Femur (tissue), 1 donor: ENCODE measurements at regions not wholly inside any gene's neighbourhood (a gene's known extent, or its start where the extent isn't known, plus 50 kb on each side); places are given as distances from the start of the nearest gene placed in this dataset.

Source experiments
- DNase-seq: peaks from one replicate; pipeline ENCODE4 v3.0.0-alpha.2; 2017

DNA sequence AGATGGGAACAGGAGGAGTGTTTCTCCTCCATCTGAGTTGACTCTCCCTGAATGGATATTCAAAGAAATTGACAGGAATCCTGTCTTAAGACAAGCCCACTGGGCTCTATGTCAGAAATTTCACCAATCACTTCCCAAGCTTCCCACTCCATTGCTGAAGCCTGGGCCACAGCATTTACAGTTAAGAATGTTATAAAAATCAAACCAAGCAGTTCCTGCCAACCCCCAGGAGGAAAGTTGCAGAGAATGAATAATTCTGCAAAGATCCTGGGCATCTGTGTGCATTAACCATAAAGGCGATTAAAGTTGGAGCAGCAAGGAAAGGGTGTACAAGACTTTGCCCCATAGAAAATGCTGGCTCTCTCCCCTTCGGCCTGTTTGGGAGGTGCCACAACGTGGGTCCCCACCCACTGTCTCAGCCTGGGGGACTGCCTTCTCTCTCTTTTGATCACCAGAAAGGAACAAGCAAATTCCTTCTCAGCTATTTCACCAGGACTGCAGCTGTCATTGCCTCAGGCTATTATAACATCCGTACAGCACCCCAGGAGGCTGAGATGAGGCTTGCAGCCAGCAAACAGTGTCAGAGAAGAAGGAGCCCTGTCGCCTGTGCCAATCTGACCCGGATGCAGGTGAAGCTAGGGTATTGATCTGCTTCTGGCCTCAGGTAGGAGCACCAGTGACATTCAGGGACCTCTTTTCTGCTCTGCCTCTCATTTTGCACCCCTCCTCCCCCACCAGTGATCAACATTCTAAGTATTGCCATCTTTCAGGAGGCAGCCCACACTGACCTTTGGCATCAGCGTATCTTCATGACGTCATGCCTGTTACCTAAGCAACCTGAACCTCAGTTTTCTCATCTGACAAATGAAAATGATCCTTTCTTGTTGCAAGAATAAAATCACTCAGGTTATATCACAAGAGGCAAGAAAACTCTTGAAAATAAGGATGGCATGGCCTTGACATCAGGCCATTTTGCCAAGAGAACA lies 219.0 kb downstream of the SH3BP4 start:
- peak; percentile 47 for DNase-seq

DNA sequence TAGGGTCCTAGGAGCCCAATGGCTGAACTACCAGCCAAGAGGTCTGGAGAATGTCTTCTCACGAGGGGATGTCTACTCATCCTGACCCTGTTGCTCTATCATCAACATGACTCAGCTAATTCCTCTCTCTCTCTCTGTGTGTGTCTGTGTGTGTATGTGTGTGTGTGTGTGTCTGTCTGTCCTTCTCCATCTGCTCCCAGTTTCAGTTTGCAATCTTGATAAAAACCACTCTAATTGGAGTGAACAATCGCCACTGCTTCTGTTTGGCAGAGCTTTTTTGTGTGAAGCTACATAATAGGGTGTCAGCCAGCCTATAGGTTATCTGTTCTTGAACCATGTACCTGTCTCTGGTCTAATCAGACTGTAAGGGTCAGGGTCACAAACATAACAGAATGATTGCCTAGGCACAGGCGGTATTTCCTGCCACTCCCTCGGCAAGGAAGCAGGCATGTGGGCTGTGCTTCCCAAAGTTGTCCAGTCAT lies 219.8 kb downstream of the SH3BP4 start:
- no peak for DNase-seq

DNA sequence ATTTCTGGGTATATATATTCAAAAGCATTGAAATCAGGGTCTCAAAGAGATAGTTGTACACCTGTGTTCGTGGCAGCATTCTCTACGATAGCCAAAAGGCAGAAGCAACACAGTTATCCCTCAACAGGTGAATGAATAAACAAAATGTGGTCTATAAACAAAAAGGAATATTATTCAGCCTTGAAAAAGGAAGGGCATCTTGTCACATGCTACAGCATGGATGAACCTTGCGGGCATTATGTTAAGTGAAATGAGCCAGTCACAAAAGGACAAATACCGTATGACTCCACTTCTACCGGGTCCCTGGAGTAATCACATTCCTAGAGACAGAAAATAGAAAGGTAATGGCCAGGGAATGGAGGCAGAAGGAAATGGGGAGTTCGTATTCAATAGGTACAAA lies 228.8 kb downstream of the SH3BP4 start:
- no peak for DNase-seq

DNA sequence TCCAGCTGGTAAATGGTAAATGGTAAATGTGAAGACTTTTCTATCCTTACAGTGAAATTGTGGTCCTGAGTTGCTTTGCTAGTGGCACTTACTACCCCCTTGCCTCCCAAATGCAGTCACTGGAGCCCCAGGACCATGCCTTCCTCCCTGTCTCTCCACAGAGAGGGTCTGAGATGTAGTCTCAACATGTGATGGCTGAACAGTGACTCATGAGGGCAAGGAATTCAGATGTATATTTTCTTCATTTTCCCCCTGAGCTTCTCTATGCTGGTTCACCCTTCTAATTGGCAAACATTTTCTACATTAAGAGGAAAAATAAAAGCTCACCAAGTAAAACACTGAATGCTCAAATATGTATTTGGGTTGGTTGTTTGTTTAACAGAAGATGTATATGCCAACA lies 232.0 kb downstream of the SH3BP4 start:
- no peak for DNase-seq

DNA sequence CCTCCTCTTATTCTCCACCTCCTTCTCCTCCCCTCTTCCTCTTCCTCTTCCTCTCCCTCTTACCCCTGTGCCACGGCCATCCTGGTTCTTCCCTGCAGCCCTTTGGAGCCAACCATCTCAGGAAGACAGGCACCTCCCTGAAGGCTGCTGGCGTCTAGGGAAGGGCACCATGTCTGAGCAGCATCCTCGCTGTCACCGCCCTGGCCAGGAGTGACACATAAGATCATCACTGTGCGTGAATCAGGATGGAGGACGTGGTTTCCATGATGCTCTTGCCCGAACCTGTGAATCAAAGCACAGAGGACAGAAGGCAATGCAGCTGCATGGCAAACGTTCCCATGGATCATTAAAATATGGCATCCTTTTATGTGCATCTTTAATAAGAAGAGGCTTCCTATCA lies 236.0 kb downstream of the SH3BP4 start:
- no peak for DNase-seq

DNA sequence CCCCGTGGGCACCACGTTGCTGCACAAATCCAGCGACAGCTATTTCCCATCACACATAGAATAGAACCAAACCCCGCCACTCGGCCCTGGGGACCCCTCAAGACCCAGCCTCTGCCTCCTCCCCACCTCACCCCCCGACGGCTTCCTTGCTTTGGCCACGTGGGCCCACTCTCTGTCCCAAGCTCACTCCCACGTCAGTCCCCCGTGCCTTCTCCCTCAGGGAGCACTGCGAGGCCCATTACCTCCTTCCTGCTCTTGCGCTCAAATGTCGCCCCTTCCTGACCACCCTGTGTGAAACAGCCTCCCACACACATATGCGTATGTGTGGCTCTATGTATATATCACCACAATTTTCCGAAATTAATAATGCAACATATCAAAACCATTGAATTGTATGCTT lies 239.7 kb downstream of the SH3BP4 start:
- DNase-seq, result no peak

DNA sequence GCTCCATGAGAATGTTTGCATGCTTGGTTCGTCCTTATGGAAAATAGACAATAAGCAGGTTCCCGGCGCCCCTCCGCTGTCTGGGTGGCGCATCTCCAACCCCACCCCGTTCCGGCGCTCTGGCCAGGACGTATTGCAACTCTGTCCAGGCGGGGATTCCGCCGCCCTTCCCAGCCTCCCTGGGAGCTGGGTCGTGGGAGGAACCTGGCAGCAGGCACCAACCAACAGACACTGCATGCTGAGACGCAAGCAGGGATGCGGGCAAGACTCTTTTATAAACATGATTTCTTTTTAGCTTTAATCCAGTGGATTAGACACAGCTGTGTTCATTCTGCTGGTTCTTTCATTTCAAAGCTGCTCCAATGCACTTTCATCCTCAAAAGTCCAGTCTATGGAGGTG lies 240.2 kb downstream of the SH3BP4 start:
- DNase-seq, result peak; percentile 26

DNA sequence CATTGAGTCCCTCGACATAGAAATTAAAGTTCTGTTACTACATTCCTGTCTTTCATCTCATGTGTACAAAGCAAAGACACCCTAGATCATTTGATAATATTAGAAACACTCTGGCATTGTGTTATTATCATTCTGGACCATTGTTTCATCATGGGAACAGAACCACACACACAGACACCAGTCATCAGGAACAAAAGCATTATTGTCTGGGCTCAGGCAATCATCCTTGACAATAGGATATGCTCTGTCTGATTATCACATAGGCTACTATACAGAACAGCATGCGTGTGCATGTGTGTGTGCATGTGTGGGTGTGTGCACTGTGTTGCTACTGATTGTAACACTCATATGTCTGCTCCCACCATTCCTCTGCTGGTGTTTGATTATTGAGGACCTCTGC lies 242.5 kb downstream of the SH3BP4 start:
- no peak for DNase-seq

DNA sequence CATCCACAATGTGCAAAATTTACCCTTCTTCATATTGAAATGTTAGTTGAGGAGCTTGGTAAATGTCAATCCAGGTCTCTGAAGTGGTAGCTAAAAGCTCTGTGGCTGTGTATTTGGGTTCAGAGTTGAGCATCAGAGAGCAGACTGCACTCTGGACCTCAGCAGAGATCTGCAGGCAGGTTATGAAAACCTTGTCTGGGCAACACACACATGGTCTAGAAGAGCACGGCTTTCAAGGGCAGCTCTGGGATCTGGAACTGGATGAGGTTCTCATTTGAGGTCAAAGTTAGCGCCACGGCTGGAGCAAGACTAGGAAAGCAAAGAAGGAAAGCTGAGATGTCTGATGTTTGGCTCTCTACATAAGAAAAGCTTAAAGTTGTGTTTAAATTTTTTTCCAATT lies 243.0 kb downstream of the SH3BP4 start:
- no peak for DNase-seq

DNA sequence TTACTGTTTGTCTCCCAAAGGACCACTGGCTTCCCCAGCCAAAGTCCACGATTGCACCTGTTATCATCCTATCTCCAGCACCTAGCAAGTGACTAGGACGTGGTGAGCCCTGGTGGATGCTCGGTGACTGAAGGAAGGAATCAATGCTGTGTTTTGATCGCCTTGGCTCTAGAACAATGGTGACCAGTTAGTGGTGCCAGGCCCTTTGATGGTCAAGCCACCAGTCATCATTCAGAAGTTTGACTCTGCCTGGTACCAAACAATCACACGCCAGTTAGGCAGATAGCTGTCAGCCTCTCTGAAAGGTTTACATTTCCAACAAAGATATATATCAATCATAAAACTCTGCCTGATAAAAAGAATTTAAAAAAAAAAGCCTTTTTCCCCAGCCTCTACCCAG lies 244.1 kb downstream of the SH3BP4 start:
- DNase-seq, result no peak

DNA sequence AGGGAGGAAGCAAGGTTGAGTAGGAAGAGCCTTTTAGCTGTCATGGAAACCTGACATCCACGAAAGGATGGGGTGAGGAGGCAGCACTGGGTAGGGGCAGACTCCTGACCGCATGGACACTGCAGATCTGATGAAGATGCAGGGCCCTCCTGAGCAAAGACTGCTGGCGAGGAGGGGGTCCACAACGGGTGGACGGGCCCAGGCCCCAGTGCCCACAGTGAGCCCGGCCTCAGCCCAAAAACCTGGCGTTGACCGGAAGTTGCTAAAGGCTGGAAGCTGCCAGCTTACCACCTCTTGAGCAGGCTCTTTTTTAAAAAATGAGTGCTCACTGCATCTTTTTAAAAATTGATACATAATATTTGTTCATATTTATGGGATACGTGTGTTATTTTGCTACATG lies 247.3 kb downstream of the SH3BP4 start:
- DNase-seq, result no peak

DNA sequence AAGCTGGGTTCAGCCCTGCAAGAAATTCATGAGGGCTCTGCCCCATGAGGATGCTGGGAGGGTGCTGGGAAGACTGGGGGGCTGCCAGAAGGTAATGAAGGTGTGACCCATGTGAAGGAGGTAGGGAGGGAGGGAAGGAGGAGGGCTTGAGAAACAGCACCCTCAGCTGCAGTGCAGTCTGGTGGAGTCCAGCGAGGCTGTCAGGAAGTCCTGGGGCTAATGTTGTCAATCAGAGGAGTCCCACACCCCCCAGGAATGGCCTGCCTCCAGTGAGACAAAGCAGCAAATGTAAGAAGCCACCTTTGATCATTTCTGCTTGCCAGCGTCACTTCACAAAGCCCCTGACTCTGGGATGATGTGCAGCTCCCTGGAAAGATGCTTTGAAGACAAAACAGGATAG lies 248.4 kb downstream of the SH3BP4 start:
- DNase-seq, result no peak

DNA sequence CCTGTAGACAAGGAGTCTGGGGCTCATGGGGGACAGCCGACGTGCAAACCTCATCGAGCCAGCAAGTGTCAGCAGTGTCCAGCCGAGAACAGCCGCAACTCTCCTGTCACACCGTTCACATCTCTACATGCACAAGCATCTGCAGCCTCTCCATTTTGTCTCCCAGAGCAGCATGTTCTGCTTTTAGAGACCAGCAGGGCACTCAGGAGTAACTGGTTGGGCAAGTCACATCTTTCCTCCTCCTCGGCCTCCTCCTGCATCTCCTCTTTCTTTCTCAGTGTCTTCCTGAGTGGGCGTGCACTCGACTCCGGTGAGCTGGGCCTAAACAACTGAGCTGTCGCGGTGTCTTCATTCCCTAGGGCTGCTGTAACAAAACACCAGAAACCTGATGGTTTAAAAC lies 249.9 kb downstream of the SH3BP4 start:
- DNase-seq, result no peak

DNA sequence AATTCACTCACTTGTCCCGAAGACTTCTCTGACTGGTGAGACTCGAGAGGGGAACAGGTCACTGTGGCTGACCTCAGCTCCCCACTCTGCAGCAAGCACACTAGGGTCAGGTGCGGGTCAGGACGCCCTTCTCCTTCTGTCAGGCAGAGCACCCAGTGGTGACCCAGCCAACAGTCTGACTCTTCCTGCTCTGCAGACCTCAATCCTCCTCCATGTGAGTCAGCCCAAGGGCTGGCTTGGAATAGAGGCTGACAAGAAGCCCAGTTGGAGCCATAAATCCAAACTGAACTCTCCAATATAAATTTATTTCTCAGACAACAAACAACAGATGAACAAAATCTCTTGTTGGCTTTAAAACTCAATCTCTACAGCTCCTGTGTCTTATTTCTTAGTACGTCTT lies 253.1 kb downstream of the SH3BP4 start:
- DNase-seq, result no peak

DNA sequence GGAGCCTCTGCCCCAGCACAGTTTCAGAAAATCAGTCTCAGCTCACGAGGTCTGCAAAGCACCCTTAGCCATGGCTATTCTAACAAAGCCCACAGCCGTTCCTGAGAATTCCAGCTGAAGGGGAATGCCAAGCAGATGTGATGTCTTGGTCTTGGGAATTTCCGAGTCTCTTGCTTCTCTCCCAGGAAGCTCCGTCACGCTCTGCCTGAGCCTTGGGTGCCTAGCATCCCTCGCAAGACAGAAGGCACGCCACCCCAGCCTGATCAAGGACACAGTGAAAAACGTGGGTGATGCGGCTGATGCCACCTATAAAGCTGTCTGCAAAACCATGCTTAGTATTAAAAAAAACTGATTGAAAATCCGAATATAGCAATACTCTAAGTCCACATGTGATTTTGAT lies 254.6 kb downstream of the SH3BP4 start:
- no peak for DNase-seq

DNA sequence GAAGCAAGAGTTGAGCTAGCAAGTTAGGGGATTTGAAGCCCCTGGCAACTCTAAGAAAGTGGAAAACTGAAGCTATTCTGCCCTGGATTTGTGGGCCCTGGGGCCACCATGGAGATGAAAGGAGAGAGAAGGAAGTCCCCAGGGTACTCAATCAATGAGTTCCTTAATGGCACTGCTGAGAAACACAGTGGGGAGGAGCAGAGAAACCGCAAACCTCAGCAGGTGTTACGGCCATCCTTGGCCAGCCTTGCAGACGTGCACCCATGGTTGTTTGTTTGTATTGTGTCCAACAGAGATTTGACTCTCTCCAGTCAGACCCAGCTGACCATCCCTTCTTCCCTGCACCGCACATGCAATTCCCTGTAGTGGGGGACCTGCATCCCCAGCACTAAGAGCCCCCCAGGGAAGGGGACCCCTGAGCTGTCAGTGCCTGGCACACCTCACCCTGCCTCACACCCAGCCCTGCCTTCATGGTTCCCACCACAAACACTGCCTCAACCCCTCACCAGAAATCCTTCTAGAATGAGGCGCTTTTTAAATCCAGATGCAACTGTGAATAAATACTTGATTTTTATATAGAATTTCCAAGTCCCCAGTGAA lies 255.3 kb downstream of the SH3BP4 start:
- no peak for DNase-seq

DNA sequence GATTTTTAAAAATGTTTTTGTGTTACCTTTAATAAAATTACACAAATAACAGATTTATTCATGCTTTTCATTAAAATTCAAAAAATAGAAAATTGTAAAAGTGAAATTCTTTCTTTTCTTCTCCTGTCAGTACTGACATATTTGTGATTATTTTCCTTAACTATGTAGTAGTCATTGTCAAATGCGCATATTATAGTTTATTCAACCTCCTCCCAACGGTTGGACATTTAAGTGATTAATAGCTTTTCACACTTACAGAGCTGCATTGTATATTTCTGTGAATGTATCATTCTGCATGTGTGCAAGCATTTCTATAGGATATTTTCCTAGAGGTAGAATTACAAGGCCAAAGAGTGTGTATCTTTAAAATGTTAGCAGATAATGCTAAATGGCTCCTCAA lies 259.2 kb downstream of the SH3BP4 start:
- no peak for DNase-seq

DNA sequence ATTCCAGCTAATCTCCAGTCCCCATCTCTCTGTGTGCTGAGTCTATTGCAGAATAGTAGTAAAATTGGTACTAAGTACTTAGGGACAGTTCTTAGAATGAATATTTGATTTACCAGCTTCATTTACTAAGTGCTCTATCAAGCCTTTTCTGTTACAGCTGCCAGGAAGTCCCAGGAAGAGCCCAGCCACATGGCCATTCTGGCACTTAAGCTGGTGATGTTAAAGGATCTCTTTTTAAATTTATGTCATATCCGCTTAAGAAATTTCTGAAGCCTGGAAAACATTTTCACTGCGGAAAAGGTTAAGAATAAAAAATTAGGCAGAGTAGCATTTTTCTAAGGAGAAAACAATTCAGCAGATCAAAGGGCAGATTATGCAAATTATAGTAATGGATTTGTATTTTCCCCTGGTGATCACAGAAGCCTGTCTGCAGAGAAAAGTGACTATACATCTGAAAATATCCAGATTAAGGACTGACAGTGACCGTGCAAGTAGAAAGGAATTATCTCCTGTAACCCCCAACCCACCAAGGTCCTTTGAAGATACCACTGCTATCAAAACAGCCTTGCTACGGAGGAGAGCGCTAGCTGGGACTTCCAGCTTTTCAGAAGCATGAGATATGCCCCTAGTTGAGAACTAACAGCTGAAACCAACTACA lies 260.8 kb downstream of the SH3BP4 start:
- no peak for DNase-seq

DNA sequence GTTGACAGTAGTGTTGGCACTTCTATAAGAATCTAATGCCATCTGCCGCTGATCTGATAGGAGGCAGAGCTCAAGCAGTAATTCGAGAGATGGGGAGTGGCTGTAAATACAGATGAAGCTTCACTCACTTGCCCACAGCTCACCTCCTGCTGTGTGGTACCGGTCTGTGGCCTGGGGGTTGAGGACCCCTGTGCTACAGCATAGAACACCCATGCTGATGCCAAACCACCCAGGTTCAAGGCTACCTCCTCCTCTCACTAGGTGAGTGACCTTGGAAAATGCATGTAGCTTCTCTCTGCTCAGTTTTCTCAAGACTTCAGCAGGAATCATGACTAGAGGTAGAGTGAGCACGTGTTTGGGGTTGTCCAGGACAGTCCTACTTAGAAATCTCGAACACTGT lies 263.4 kb downstream of the SH3BP4 start:
- DNase-seq, result no peak

DNA sequence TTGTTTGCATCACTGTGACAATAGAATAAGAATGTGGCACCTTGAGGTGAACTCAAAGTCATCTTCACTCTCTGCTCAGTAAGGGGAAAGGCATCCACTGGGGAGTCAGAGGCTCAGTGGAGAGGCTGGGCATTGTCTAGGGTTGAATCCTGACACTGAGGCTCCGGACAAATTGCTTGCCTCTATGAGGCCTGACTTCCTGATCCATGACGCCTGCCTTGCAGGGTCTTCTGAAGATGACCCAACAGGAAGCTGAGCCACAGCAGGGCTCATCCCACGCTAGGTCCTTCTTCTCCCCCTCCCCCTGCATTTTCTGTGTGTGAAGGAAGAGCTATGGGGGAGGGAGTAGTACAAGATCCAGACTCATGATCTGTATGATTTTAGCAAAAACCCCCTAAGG lies 265.1 kb downstream of the SH3BP4 start:
- DNase-seq, result no peak

DNA sequence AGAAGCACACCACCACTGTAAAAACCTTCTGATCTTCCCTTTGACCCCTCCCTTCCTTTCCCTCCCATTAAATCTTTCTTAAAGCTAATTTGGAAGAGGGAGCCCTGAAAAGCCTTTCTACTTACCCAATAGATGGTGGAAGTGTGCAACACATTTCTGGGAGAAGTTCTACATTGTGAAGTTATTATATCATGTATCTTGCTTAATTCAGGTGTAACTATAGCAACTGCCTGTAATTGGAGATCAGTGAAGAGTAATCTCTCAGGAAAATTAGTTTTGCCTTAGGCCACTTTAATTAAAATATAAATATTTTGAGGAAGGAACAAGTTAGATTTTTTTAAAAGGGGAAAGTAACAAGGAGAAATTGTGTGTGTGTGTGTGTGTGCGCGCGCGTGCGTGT lies 266.0 kb downstream of the SH3BP4 start:
- no peak for DNase-seq

DNA sequence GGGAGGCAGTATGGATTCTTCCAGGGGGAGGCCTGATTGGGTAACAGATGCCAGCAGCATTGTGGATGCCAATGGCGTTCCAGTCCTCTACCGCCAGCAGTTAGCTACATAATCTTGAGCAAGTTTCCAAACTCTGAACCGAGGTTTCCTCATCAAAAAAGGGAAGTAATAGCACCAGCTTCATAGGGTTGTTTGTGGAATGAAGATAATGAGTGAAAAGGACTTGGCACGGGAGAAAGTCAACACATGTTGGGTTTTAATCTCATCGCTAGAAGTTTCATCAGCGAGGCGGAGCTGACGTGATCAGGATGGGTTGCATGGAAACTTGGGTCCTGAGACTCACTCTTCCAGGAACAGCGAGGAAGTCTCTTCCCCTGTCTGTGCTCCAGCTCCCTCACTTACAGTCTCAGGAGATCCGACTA lies 266.7 kb downstream of the SH3BP4 start:
- DNase-seq, result no peak

DNA sequence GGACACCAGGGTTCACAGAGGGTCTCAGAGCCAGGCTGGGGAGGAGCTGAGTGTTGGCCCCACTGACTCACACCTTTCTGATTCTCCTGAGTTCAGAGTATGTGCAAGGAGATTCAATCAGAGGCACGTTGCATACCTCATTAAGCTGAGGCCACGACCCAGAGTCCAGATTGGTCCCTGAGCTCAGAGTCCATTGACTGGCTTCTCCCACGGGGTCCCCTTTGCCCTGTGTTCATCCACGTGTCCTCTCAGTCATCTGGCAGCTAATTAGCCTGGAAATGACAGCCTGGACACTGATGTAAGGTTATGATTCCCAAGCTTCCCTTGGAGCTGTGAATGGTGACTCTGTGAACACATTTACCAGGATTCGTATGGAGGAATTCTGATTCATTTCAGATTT lies 267.2 kb downstream of the SH3BP4 start:
- no peak for DNase-seq

DNA sequence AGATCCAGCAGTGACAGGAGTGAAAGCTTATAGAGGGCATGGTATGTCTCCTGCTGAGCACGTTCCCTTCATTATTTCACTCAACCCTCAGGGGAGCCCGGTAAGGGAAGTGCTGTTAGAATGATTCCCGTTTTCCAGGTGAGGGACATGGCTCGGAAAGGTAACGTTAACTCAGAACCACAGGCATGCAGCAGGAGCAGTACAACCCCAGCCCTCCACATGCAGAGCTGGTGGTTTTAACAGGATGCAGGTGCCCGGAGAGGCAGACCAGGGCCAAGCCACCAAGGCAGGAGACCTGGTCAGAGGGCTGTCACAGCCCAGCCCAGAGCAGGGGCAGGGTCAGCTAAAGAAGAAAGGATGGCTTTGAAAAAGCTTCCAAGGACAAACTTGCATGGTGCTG lies 268.5 kb downstream of the SH3BP4 start:
- DNase-seq, result no peak
